ENCODE measurements at regions not wholly inside any gene's neighbourhood (a gene's known extent, or its start where the extent isn't known, plus 50 kb on each side); places are given as distances from the start of the nearest gene placed in this dataset.

- DNase-seq, result no peak
Observed at GRCh38 chr1:209506101-209506500, 77.4 kb upstream of the CAMK1G start.

- no peak for DNase-seq
Observed at GRCh38 chr1:209509039-209509438, 74.5 kb upstream of the CAMK1G start.

GRCh38 chr1:209510063-209510462, 73.5 kb upstream of the CAMK1G start:
- no peak for DNase-seq

- DNase-seq, result no peak
Observed at GRCh38 chr1:209511169-209511568, 72.3 kb upstream of the CAMK1G start.

GRCh38 chr1:209512821-209513220, 70.7 kb upstream of the CAMK1G start:
- DNase-seq, result no peak

- DNase-seq, result no peak
Observed at GRCh38 chr1:209513226-209513625, 70.3 kb upstream of the CAMK1G start.

GRCh38 chr1:209516771-209517680, 66.5 kb upstream of the CAMK1G start:
- no peak for DNase-seq

GRCh38 chr1:209517681-209518050, 65.8 kb upstream of the CAMK1G start:
- DNase-seq, result no peak

- no peak for DNase-seq
Observed at GRCh38 chr1:209519786-209520185, 63.7 kb upstream of the CAMK1G start.

- DNase-seq, result no peak
Observed at GRCh38 chr1:209522826-209523225, 60.7 kb upstream of the CAMK1G start.

GRCh38 chr1:209526137-209526536, 57.4 kb upstream of the CAMK1G start:
- DNase-seq, result no peak

- DNase-seq, result no peak
Observed at GRCh38 chr1:209527372-209527771, 56.1 kb upstream of the CAMK1G start.

GRCh38 chr1:209527993-209528717, 55.4 kb upstream of the CAMK1G start:
- no peak for DNase-seq

- DNase-seq, result no peak
Observed at GRCh38 chr1:209529233-209529632, 54.3 kb upstream of the CAMK1G start.

GRCh38 chr1:209531006-209531405, 52.5 kb upstream of the CAMK1G start:
- no peak for DNase-seq

GRCh38 chr1:209531549-209531948, 52.0 kb upstream of the CAMK1G start:
- DNase-seq, result no peak
